GM21619 (cell line): ENCODE measurements at regions not wholly inside any gene's neighbourhood (a gene's known extent, or its start where the extent isn't known, plus 50 kb on each side); places are given as distances from the start of the nearest gene placed in this dataset.
"Not testable (repeated sequence)": the region's sequence is repeated elsewhere in the genome, so short reads cannot be mapped to it uniquely, and the experiment has no call there.

Experiments
- ATAC-seq: cut with Tn5 transposase; IDR thresholded peaks from one replicate; pipeline ENCODE4 v1.9.1; 2021; ENCODE audit not compliant: unreplicated experiment

DNA sequence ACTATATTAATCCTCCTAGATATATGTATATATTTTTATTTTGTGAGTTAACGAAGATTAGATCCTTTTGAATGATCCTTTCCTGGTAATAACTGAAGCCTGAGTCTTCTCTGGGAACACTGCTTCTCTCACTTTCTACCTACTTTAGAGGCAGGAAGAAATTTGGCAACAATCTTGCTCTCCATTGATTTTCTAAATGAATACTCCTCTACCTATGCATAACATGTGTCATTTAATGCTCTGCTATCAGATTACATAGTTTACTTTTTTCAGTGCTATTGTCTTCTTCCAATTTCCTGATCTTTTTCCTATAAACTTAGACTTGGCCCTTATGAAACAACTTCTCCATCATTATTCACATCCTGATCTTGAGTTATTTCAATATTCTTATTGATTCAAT is 60.4 kb upstream of the PDHA2 start:
- no peak for ATAC-seq

GRCh38 chr4:95778666-95779065 is 61.2 kb upstream of the PDHA2 start:
- no peak for ATAC-seq

GRCh38 chr4:95770605-95771004 is 69.3 kb upstream of the PDHA2 start:
- ATAC-seq = not testable (repeated sequence)

DNA sequence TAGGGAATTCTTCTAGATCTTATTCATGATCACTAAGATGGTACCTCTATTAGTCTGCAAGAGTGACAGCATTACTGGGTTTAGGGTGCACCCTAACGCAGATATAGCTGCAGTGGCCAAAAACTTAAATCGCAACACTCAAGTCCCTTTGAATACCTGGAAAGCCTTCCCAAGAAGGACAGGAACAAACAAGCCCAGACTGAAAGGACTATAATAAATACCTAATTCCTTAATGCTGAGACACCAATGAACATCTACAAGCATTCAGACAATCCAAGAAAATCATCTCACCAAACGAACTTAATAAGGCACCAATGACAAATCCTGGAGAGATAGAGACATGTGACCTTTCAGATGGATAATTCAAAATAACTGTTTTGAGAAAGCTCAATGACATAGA is 74.9 kb upstream of the PDHA2 start:
- no peak for ATAC-seq

DNA sequence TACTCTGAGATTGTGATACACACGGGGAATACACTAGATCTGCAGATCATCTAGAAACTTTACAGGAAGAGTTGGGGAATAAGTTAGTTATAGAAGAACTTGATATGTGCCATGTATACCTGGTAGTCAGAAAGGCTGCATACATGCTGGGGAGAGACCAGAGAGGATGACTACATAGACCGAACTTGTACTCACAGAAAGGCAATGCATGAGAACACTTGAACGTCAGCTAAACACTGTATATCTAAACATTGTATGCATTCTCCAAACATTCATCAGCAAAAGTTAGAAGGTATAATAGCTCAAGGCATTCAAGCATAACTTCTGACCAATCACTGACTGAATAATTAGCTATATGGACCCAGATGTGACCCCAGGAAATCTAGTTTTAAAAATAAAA is 78.0 kb upstream of the PDHA2 start:
- no peak for ATAC-seq

DNA sequence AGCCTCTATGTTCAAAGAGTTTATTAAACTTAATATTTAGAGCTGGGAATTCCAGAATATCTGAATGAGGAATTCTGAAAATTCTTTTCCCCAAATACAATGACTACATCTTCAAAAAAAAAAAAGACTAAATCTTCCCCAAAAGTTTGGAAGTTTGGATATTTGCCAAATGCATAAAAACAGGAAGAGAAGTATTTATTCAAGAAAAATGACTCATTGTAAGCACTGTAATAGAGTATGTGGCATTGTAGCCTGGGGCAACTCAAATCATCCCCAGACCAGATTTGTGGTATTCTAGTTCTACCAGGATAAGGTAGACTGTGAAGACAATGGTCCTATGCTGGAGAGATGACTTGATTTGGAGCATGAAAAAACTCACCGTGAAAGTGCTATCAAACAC is 78.5 kb upstream of the PDHA2 start:
- ATAC-seq = no peak

DNA sequence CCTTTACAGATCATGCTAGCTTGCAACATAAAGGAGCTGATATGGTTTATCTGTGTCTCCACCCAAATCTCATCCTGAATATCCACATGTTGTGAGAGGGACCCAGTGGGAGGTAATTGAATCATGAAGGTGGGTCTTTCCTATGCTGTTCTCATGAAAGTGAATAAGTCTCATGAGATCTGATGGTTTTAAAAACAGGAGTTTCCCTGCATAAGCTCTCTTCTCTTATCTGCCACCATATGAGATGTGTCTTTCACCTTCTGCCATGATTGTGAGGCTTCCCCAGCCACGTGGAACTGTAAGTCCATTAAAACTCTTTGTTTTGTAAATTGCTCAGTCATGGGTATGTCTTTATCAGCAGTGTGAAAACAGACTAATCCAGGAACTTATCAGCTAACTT is 79.2 kb upstream of the PDHA2 start:
- not testable (repeated sequence) for ATAC-seq

- ATAC-seq = no peak
These were observed 81.9 kb upstream of the PDHA2 start for GRCh38 chr4:95758001-95758400.

DNA sequence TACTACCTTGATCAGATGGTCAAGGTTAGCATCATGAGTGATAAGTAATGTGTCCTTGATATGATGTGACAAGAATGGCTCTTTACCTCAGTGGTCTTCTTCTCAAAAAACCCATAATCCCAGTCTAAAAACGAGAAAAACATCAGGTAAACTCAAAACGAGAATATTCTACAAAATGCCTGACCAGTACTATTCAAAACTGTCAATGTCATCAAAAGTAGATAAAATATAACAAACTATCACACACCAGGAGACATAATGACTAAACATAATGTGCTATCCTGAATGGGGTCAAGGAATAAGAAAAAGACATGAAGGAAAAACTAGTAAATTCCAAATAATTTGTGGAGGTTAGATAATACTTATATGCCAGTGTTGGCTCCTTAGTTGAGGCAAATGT is 85.2 kb upstream of the PDHA2 start:
- ATAC-seq = no peak

DNA sequence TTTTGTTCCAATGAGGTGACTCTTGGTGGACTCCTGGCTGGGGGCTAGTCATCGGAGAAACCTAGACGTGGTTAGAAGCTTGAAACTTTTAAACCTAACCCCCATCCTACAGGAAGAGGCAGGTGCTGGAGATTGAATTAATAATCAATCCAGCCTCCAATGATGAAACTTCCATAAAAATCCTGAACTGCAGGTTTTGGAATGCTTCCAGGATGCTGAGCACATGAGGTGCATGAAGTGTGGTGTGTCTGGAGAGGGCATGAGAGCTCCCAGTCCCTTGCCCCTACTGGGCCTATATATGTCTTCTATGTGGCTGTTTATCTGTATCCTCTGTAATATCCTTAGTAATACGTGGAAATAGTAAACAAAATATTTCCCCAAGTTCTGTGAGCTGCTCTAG is 90.7 kb upstream of the PDHA2 start:
- ATAC-seq = no peak

DNA sequence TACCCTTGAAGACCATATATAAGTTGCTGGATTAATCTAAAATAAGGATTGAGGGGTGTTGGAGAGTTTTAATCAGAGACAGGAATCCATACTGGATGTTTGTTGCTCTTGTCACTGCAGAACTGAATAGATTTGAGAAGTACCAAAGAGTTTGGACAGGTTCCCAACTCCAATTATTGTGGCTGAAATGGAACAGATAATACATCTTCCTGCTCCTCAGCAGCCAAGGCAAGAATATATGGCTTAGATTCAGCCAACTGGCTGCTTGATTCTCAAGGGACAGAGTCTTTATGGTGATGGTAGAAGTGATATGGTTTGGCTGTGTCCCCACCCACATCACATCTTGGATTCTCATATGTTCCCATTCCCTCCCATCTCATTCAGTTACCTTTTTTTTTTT is 97.0 kb upstream of the PDHA2 start:
- ATAC-seq = no peak

DNA sequence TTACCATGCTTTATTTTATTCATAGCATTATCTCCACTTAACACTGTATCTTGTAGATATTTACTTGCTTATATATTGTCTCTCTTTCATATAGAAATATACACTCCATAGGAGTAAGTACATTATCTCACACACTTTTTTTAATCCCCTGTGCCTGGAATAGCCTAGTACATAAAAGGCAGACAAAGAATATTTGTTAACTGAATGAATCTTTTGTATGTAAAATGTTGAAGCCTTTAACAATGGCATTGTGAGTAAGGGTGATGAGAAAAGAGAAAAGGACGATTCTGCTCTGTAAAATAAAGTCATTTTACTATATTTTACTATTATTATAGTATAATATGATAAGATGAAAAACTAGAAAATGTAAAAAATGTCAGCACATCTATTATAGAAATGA is 97.7 kb upstream of the PDHA2 start:
- ATAC-seq = no peak

GRCh38 chr4:95732061-95732460 is 107.8 kb upstream of the PDHA2 start:
- no peak for ATAC-seq

DNA sequence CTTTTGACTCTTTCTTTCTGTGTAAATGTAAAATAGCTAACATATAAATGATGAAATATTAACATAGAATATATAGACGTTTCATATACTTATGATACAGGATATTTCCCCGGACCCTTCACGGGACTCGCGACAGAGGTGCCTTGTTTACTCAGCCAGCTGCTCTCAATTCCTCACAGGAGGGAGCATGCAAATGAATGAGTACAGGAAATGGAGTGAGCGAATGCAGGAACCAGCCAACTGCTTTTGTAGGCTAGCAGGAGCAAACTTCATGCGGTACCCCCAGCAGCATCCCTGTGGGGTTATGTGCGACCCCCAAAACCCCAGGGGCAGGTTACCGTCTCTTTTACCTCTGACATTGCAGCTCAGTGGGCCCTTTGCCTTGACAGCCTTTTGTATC is 110.3 kb upstream of the PDHA2 start:
- no peak for ATAC-seq

DNA sequence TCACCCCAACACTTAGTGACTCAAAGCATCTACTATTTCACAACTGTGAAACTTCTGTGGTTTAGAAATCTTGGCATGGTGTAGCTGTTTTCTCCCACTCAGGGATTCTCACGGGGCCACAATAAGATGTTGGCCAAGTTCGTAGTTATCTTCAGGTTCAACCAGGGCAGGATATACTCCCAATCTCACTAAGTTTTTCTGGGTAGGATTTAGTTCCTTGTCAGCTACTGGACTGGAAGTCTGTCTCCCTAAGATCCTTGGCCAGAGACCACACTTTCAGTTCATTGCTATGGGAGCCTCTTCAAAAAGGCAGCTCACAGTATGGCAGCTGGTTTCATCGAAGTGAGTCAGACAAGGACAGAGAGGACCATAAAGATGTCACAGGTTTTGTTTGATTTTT is 111.7 kb upstream of the PDHA2 start:
- ATAC-seq = no peak

DNA sequence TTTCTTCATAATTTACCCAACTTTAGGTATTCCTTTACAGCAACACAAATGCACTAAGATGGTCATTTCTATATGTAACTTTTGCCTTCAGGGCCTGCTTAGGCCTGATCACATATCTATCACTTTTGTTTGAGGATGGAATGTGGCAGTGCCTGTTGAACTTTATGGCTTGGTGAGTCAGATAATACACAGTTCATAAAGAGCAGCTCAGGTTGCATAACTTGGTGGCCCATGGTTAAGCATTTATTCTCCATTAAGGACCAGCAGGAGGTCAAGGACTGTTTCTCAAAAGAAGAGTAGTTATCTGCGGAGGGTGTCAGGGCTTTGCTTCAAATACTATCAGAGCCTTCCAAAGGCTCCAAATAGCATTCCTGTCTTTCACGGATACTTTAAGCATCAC is 124.1 kb upstream of the PDHA2 start:
- ATAC-seq = no peak

GRCh38 chr4:95714571-95714970 is 125.3 kb upstream of the PDHA2 start:
- ATAC-seq = no peak

- no peak for ATAC-seq
These were observed 134.6 kb upstream of the PDHA2 start for GRCh38 chr4:95705323-95705722.

DNA sequence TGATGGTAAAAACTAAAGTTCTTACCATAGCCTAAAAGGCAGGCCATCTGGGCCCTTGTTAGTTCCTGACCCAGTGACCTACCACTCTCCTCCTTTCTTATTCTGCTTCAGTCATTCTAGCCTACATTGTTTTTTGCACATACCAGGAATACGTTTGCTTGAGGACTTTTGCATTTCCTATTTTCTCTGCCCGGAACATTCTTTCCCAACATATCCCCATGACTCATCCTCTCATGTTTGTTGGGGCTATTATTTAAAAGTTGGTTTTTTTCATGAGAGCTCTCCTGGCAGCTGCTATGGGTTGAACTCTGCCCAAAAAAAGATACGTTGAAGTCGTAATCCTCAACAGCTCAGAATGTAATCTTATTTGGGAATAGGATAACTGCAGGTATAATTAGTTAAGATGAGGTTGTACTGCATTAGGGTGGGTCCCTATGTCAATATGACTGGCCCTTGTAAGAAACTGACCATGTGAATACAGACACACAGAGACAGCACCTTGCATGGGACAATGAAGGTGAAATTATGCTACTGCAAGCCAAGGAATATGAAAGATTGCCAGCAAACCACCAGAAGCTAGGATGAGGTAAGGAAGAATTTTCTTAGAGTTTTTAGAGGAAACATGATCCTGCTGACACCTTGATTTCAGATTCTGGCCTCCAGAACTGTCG is 138.3 kb upstream of the PDHA2 start:
- ATAC-seq = no peak

- no peak for ATAC-seq
These were observed 145.5 kb upstream of the PDHA2 start for GRCh38 chr4:95694411-95694810.

GRCh38 chr4:95693594-95693993 is 144.8 kb upstream of the UNC5C start:
- ATAC-seq = no peak

GRCh38 chr4:95676190-95676589 is 127.4 kb upstream of the UNC5C start:
- ATAC-seq = no peak

- no peak for ATAC-seq
These were observed 126.8 kb upstream of the UNC5C start for GRCh38 chr4:95675623-95676022.
